HepG2 (cell line): ENCODE measurements at regions not wholly inside any gene's neighbourhood (a gene's known extent, or its start where the extent isn't known, plus 50 kb on each side); places are given as distances from the start of the nearest gene placed in this dataset.

ENCODE experiments used
- ATAC-seq: fragments of 200-7000 bp; cut with Tn5 transposase; 3 replicates; pipeline ENCODE4 v1.9.1; 2020; ENCODE audit warnings: mild to moderate bottlenecking, moderate library complexity
- BruUV-seq: library from RNA; stranded (reverse); fragments of 400-500 nt; replicated peaks from 2 replicates; lab custom pipeline; 2021; lab: Mats Ljungman, UMichigan
- CTCF ChIA-PET: fragments of 300-600 bp; formaldehyde crosslinking; extraction: SDS; loops from one replicate; lab custom pipeline; 2021; ENCODE audit warnings: low total read pairs, inconsistent platforms, low intra/inter-chr PET ratio; lab: Yijun Ruan, JAX
- POLR2A ChIA-PET: fragments of 350-600 bp; sonication (Branson Sonifier 250); formaldehyde crosslinking; loops from one replicate; lab custom pipeline; 2020; ENCODE audit warnings: antibody characterized with exemption, inconsistent platforms; lab: Yijun Ruan, JAX
- DNase-seq: peaks from one replicate; pipeline ENCODE4 v3.0.0-alpha.2; 2015; ENCODE audit warnings: low spot score
- FAIRE-seq: peaks from 3 replicates; lab custom pipeline; 2011; peaks lifted over from hg19 to GRCh38; lab: Jason Lieb, UNC
- H2AFZ ChIP-seq: one replicate; pipeline ENCODE4 v1.6.1; 2011; ENCODE audit warnings: low read length, inconsistent platforms
- H3K27ac ChIP-seq: fragments of 300-600 bp; 3 replicates; pipeline ENCODE4 v1.8.0; 2011; ENCODE audit warnings: mixed run types, mild to moderate bottlenecking, mixed read lengths, low read length, inconsistent platforms; ENCODE audit not compliant: insufficient read depth; ENCODE audit errors: extremely low read length
- H3K27me3 ChIP-seq, 2 experiments: fragments of 200-600 bp in 1 of 2; 2 replicates in 1 of 2; 3 replicates in 1 of 2; pipeline versions ENCODE4 v1.6.0 to v1.8.0; 2011; ENCODE audit warnings: low read length in 2 of 2, mild to moderate bottlenecking in 2 of 2, moderate library complexity in 2 of 2, inconsistent platforms in 1 of 2; ENCODE audit not compliant: insufficient read depth in 2 of 2, control insufficient read depth in 1 of 2
- H3K36me3 ChIP-seq, 2 experiments: fragments of 200-600 bp in 1 of 2; replicated peaks in 1 of 2; 2 replicates in 1 of 2; 3 replicates in 1 of 2; pipeline versions ENCODE4 v1.5.1 to v1.8.0; 2011; ENCODE audit warnings: low read length in 2 of 2, inconsistent platforms in 1 of 2; ENCODE audit not compliant: insufficient read depth in 2 of 2, control insufficient read depth in 1 of 2
- H3K4me1 ChIP-seq: 2 replicates; pipeline ENCODE4 v1.5.1; 2012; ENCODE audit warnings: low read length, inconsistent platforms; ENCODE audit not compliant: insufficient read depth
- H3K4me2 ChIP-seq: 2 replicates; pipeline ENCODE4 v1.6.0; 2011; ENCODE audit warnings: low read depth, low read length, inconsistent platforms
- H3K4me3 ChIP-seq, 3 experiments: fragments of 200-600 bp in 1 of 3; sonication (generic), shearing (Covaris generic) in 1 of 3; replicated peaks in 1 of 3; 2 replicates each; pipeline ENCODE4 v1.5.1; 2011 to 2016; ENCODE audit warnings: low read length in 3 of 3, inconsistent platforms in 2 of 3, low read depth in 2 of 3, mild to moderate bottlenecking in 2 of 3, control low read depth in 1 of 3, mixed read lengths in 1 of 3; ENCODE audit not compliant: insufficient read depth in 1 of 3
- H3K79me2 ChIP-seq: one replicate; pipeline ENCODE4 v1.6.1; 2011; ENCODE audit warnings: low read length, inconsistent platforms; ENCODE audit not compliant: insufficient read depth
- H3K9ac ChIP-seq: 2 replicates; pipeline ENCODE4 v1.6.0; 2011; ENCODE audit warnings: mild to moderate bottlenecking, low read depth, low read length, inconsistent platforms; ENCODE audit not compliant: insufficient read depth
- H3K9me3 ChIP-seq: 2 replicates; pipeline ENCODE4 v1.5.1; 2012; ENCODE audit warnings: mild to moderate bottlenecking, low read length
- H4K20me1 ChIP-seq: 2 replicates; pipeline ENCODE4 v1.6.0; 2011; ENCODE audit warnings: inconsistent platforms, mild to moderate bottlenecking, low read length, moderate library complexity; ENCODE audit not compliant: insufficient read depth
- FOSL1 ChIP-seq: sonication (generic); formaldehyde crosslinking; IDR thresholded peaks from 2 replicates; pipeline ENCODE4 v1.9.0; 2021; ENCODE audit warnings: missing genetic modification reagents, borderline replicate concordance
- GTF2F1 ChIP-seq: fragments of 150-350 bp; IDR thresholded peaks from 2 replicates; pipeline ENCODE4 v1.6.1; 2014; ENCODE audit warnings: low read length
- HMG20B ChIP-seq: conservative IDR thresholded peaks from 2 replicates; pipeline ENCODE4 v1.6.1; 2016; ENCODE audit warnings: missing genetic modification reagents, missing compliant biosample characterization
- HNF4A ChIP-seq: sonication (generic); formaldehyde crosslinking; IDR thresholded peaks from 2 replicates; pipeline ENCODE4 v1.4.0; 2020; ENCODE audit warnings: missing genetic modification reagents
- HNRNPK ChIP-seq: fragments of 200-400 bp; formaldehyde crosslinking; IDR thresholded peaks from 2 replicates; pipeline ENCODE4 v1.6.1; 2018; ENCODE audit warnings: low read length, low read depth, moderate library complexity, mild to moderate bottlenecking; ENCODE audit not compliant: poor library complexity, severe bottlenecking
- JUN ChIP-seq: sonication (generic); formaldehyde crosslinking; IDR thresholded peaks from 2 replicates; pipeline ENCODE4 v1.4.0; 2020; ENCODE audit warnings: mild to moderate bottlenecking, missing genetic modification reagents
- NCOA5 ChIP-seq: sonication (generic); formaldehyde crosslinking; IDR thresholded peaks from 2 replicates; pipeline ENCODE4 v1.4.0; 2020; ENCODE audit warnings: missing genetic modification reagents
- NR2F6 ChIP-seq, 2 experiments: IDR thresholded peaks; 2 replicates each; pipeline ENCODE4 v1.6.1; 2016; ENCODE audit warnings: antibody characterized with exemption in 1 of 2, mild to moderate bottlenecking in 1 of 2
- ONECUT2 ChIP-seq: sonication (generic); formaldehyde crosslinking; IDR thresholded peaks from 2 replicates; pipeline ENCODE4 v1.4.0; 2020; ENCODE audit warnings: missing genetic modification reagents
- RBAK ChIP-seq: sonication (generic); formaldehyde crosslinking; IDR thresholded peaks from 2 replicates; pipeline ENCODE4 v1.5.1; 2020; ENCODE audit warnings: mild to moderate bottlenecking, missing genetic modification reagents
- ZNF136 ChIP-seq: sonication (generic); formaldehyde crosslinking; IDR thresholded peaks from 2 replicates; pipeline ENCODE4 v1.8.1; 2022; ENCODE audit warnings: low read depth, mild to moderate bottlenecking, moderate library complexity, missing genetic modification reagents
- ZNF792 ChIP-seq: IDR thresholded peaks from 2 replicates; pipeline ENCODE4 v1.6.1; 2016
- WGBS: methylation state at CpG from one replicate; pipeline ENCODE4 v1.1.6; 2017; ENCODE audit warnings: low lambda C conversion rate; 5-methylcytosine and 5-hydroxymethylcytosine counted together
- in situ Hi-C: cut with HindIII; loops from 2 replicates; pipeline ENCODE4 v1.10.0; 2017; ENCODE audit warnings: low pct_unique_long_range_greater_than_20kb; ENCODE audit not compliant: extremely low pct_ligation_motif_present
- intact Hi-C: fragments of 100-400 bp; cut with micrococcal nuclease; formaldehyde crosslinking; loops from one replicate; pipeline ENCODE4 v1.10.0; 2022; ENCODE audit not compliant: unreplicated experiment
- TF ChIP-seq, protein P1 (sequence below): sonication (generic); formaldehyde crosslinking; IDR thresholded peaks from 2 replicates; pipeline ENCODE4 v1.5.0; 2020; ENCODE audit warnings: missing genetic modification reagents
- TF ChIP-seq, protein P2 (sequence below): sonication (generic); formaldehyde crosslinking; IDR thresholded peaks from 2 replicates; pipeline ENCODE4 v1.4.0; 2020; ENCODE audit warnings: missing genetic modification reagents
- TF ChIP-seq, protein P3 (sequence below), 2 experiments: sonication (generic) in 1 of 2; formaldehyde crosslinking in 1 of 2; IDR thresholded peaks; 2 replicates each; pipeline versions ENCODE4 v1.4.0 to v1.6.1; 2018 to 2020; ENCODE audit warnings: missing genetic modification reagents in 2 of 2, borderline replicate concordance in 1 of 2, low read depth in 1 of 2, mild to moderate bottlenecking in 1 of 2, missing biosample characterization in 1 of 2
- TF ChIP-seq, protein P4 (sequence below): sonication (generic); formaldehyde crosslinking; IDR thresholded peaks from 2 replicates; pipeline ENCODE4 v1.5.1; 2020; ENCODE audit warnings: mild to moderate bottlenecking, missing genetic modification reagents, borderline replicate concordance

DNA sequence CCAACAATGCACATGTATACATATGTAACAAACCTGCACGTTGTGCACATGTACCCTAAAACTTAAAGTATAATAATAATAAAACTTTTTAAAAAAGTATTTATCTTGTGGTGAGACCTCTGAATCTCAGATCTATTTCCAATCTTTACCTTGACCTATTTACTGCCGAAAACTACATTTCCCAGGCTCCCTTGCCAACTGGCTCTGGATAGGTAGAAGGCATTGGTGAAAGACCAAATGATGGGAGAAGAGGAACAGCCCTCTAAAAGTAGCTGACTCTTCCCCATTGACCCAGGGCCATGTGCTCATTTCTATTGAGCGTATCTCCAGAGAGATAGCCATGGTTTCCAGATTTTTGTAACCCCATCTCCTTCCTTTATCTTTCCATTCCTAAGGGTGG is 247.4 kb downstream of the GPAM start:
- ChIA-PET POLR2A (no interaction called here), CTCF (no interaction called here)
- H3K4me1 ChIP-seq, result no peaks in the 10 kb centered on the region
- intact Hi-C loops (no loop called here), in situ Hi-C loops (no loop called here)
- no peaks in the 10 kb centered on the region for H3K79me2 ChIP-seq
- WGBS, result 8% methylated on average over 3 of the region's 3 CpGs
- H4K20me1 ChIP-seq, result no peaks in the 10 kb centered on the region
- no peak for TF ChIP-seq GTF2F1
- no peak for TF ChIP-seq ZNF792 (CRISPR knock-in tag)
- TF ChIP-seq ZNF136 (CRISPR knock-in tag), result no peak
- TF ChIP-seq FOSL1, result no peak
- TF ChIP-seq NR2F6 (IDR thresholded peaks at IDR 0.05), result no peak
- TF ChIP-seq NR2F6 (CRISPR knock-in tag; IDR thresholded peaks at IDR 0.05), result no peak
- TF ChIP-seq HMG20B (CRISPR knock-in tag), result no peak
- TF ChIP-seq JUN (CRISPR knock-in tag), result no peak
- TF ChIP-seq, protein P1, sequence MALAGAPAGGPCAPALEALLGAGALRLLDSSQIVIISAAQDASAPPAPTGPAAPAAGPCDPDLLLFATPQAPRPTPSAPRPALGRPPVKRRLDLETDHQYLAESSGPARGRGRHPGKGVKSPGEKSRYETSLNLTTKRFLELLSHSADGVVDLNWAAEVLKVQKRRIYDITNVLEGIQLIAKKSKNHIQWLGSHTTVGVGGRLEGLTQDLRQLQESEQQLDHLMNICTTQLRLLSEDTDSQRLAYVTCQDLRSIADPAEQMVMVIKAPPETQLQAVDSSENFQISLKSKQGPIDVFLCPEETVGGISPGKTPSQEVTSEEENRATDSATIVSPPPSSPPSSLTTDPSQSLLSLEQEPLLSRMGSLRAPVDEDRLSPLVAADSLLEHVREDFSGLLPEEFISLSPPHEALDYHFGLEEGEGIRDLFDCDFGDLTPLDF, result no peak
- TF ChIP-seq, protein P2, sequence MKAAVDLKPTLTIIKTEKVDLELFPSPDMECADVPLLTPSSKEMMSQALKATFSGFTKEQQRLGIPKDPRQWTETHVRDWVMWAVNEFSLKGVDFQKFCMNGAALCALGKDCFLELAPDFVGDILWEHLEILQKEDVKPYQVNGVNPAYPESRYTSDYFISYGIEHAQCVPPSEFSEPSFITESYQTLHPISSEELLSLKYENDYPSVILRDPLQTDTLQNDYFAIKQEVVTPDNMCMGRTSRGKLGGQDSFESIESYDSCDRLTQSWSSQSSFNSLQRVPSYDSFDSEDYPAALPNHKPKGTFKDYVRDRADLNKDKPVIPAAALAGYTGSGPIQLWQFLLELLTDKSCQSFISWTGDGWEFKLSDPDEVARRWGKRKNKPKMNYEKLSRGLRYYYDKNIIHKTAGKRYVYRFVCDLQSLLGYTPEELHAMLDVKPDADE (CRISPR knock-in tag), result no peak
- TF ChIP-seq RBAK, result no peak
- TF ChIP-seq, protein P3, sequence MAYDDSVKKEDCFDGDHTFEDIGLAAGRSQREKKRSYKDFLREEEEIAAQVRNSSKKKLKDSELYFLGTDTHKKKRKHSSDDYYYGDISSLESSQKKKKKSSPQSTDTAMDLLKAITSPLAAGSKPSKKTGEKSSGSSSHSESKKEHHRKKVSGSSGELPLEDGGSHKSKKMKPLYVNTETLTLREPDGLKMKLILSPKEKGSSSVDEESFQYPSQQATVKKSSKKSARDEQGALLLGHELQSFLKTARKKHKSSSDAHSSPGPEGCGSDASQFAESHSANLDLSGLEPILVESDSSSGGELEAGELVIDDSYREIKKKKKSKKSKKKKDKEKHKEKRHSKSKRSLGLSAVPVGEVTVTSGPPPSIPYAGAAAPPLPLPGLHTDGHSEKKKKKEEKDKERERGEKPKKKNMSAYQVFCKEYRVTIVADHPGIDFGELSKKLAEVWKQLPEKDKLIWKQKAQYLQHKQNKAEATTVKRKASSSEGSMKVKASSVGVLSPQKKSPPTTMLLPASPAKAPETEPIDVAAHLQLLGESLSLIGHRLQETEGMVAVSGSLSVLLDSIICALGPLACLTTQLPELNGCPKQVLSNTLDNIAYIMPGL (CRISPR knock-in tag; IDR thresholded peaks at IDR 0.05; ENCODE audit: borderline replicate concordance in 1 of 2, low read depth in 1 of 2), result no peak
- TF ChIP-seq HNRNPK, result no peak
- TF ChIP-seq, protein P4, sequence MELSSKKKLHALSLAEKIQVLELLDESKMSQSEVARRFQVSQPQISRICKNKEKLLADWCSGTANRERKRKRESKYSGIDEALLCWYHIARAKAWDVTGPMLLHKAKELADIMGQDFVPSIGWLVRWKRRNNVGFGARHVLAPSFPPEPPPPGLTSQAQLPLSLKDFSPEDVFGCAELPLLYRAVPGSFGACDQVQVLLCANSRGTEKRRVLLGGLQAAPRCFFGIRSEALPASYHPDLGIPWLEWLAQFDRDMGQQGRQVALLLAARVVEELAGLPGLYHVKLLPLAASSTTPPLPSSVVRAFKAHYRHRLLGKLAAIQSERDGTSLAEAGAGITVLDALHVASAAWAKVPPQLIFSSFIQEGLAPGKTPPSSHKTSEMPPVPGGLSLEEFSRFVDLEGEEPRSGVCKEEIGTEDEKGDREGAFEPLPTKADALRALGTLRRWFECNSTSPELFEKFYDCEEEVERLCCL, result no peak
- no peak for TF ChIP-seq ONECUT2 (CRISPR knock-in tag)
- no peak for TF ChIP-seq HNF4A
- TF ChIP-seq NCOA5, result no peak
- BruUV-seq, result no TSS peak
- FAIRE-seq, result no peak
- no peak overlapping the region for H3K27ac ChIP-seq
- no peak overlapping the region for H3K4me3 ChIP-seq
- H3K36me3 ChIP-seq, result no peaks in the 10 kb centered on the region
- H3K9ac ChIP-seq, result no peak overlapping the region
- no peaks in the 10 kb centered on the region; a peak in 1 of 5 replicates for H3K27me3 ChIP-seq
- ATAC-seq, result no peak
- no peaks in the 10 kb centered on the region for H3K9me3 ChIP-seq
- no peak overlapping the region for H2AFZ ChIP-seq
- DNase-seq, result no peak
- no peak overlapping the region for H3K4me2 ChIP-seq
